Lower leg skin (tissue), 4 donors: ENCODE measurements at regions not wholly inside any gene's neighbourhood (a gene's known extent, or its start where the extent isn't known, plus 50 kb on each side); places are given as distances from the start of the nearest gene placed in this dataset.

Experiments
- DNase-seq, 2 donors: peaks; one replicate each; pipeline ENCODE4 v3.0.0-alpha.2; 2019; ENCODE audit warnings: low spot score in 2 of 2
- H3K4me3 ChIP-seq: fragments of 200-600 bp; sonication (generic); 2 replicates; pipeline ENCODE4 v1.5.1; 2017; ENCODE audit warnings: mild to moderate bottlenecking, low read depth; ENCODE audit not compliant: poor library complexity, severe bottlenecking
- CTCF ChIP-seq, 3 donors: fragments of 450-650 bp; IDR thresholded peaks; one replicate each; pipeline ENCODE4 v1.5.1; 2016; ENCODE audit warnings: antibody characterized with exemption in 3 of 3, mild to moderate bottlenecking in 3 of 3, moderate library complexity in 2 of 3
- POLR2A ChIP-seq, 2 donors: fragments of 450-650 bp; IDR thresholded peaks; one replicate each; pipeline ENCODE4 v1.6.1; 2016 to 2017; ENCODE audit warnings: antibody characterized with exemption in 2 of 2, mild to moderate bottlenecking in 1 of 2, moderate library complexity in 1 of 2
- WGBS, 2 donors: methylation state at CpG; one replicate each; pipeline ENCODE4 v1.1.5; 2018; 5-methylcytosine and 5-hydroxymethylcytosine counted together
- intact Hi-C: fragments of 100-400 bp; cut with DNase I; formaldehyde crosslinking; loops from one replicate; pipeline ENCODE4 v1.15.0; 2023; ENCODE audit warnings: low total_unique reads

- H3K4me3 ChIP-seq: no peak overlapping the region
- WGBS, 2 donors: 76 to 81% methylated on average over 2 of the region's 2 CpGs
- no peak for DNase-seq
- TF ChIP-seq POLR2A (IDR thresholded peaks at IDR 0.05): no peak
- TF ChIP-seq CTCF (IDR thresholded peaks at IDR 0.05): no peak
- intact Hi-C loops: no loop called here
These were observed 78.3 kb upstream of the SLC16A7 start for GRCh38 chr12:59517522-59517921.

- 63 to 65% methylated on average over 1 of the region's 1 CpG for WGBS, 2 donors
- TF ChIP-seq POLR2A (IDR thresholded peaks at IDR 0.05) (no peak), CTCF (IDR thresholded peaks at IDR 0.05) (no peak)
- no peak overlapping the region for H3K4me3 ChIP-seq
- intact Hi-C loops: no loop called here
- no peak for DNase-seq
These were observed 94.9 kb upstream of the SLC16A7 start for GRCh38 chr12:59500915-59501314.

- TF ChIP-seq POLR2A (IDR thresholded peaks at IDR 0.05) (no peak), CTCF (IDR thresholded peaks at IDR 0.05) (no peak)
- DNase-seq: no peak
- 80 to 86% methylated on average over 1 of the region's 1 CpG for WGBS, 2 donors
- H3K4me3 ChIP-seq: no peak overlapping the region
- intact Hi-C loops: no loop called here
These were observed 95.5 kb upstream of the SLC16A7 start for GRCh38 chr12:59500335-59500734.

GRCh38 chr12:59499774-59500173 is 96.1 kb upstream of the SLC16A7 start:
- TF ChIP-seq CTCF (IDR thresholded peaks at IDR 0.05): no peak
- TF ChIP-seq POLR2A (IDR thresholded peaks at IDR 0.05): no peak
- no peak for DNase-seq
- intact Hi-C loops: no loop called here

GRCh38 chr12:59494617-59495016 is 101.2 kb upstream of the SLC16A7 start:
- no peak for DNase-seq
- no peak overlapping the region for H3K4me3 ChIP-seq
- TF ChIP-seq POLR2A (IDR thresholded peaks at IDR 0.05): no peak
- no peak for TF ChIP-seq CTCF (IDR thresholded peaks at IDR 0.05)
- intact Hi-C loops: no loop called here

More at GRCh38 chr12:59499774-59500173, 96.1 kb upstream of the SLC16A7 start:
- no peak overlapping the region for H3K4me3 ChIP-seq
- WGBS, 2 donors: 83 to 89% methylated on average over 1 of the region's 1 CpG

GRCh38 chr12:59491877-59492276 is 104.0 kb upstream of the SLC16A7 start:
- intact Hi-C loops: no loop called here
- 57 to 69% methylated on average over 2 of the region's 2 CpGs for WGBS, 2 donors
- DNase-seq: no peak
- no peak for TF ChIP-seq POLR2A (IDR thresholded peaks at IDR 0.05)
- no peak for TF ChIP-seq CTCF (IDR thresholded peaks at IDR 0.05)
- H3K4me3 ChIP-seq: no peak overlapping the region
